HG03469 (cell line): ENCODE measurements at regions not wholly inside any gene's neighbourhood (a gene's known extent, or its start where the extent isn't known, plus 50 kb on each side); places are given as distances from the start of the nearest gene placed in this dataset.

Experiments
- ATAC-seq: cut with Tn5 transposase; IDR thresholded peaks from one replicate; pipeline ENCODE4 v1.9.1; 2021; ENCODE audit warnings: mild to moderate bottlenecking, moderate library complexity, moderate number of reproducible peaks; ENCODE audit not compliant: unreplicated experiment

GRCh38 chr5:124252191-124252638, 494.2 kb downstream of the ZNF608 start:
- ATAC-seq = no peak

GRCh38 chr5:124245276-124245675, 501.2 kb downstream of the ZNF608 start:
- no peak for ATAC-seq

GRCh38 chr5:124240732-124241131, 505.7 kb downstream of the ZNF608 start:
- no peak for ATAC-seq

GRCh38 chr5:124239572-124239971, 506.9 kb downstream of the ZNF608 start:
- no peak for ATAC-seq

- ATAC-seq = no peak
Measured at GRCh38 chr5:124238350-124238749, 508.1 kb downstream of the ZNF608 start.

- no peak for ATAC-seq
Measured at GRCh38 chr5:124237206-124237695, 509.2 kb downstream of the ZNF608 start.

GRCh38 chr5:124236361-124237205, 509.9 kb downstream of the ZNF608 start:
- no peak for ATAC-seq

- no peak for ATAC-seq
Measured at GRCh38 chr5:124235576-124235975, 510.9 kb downstream of the ZNF608 start.

GRCh38 chr5:124234770-124235562, 511.5 kb downstream of the ZNF608 start:
- no peak for ATAC-seq

GRCh38 chr5:124234022-124234769, 512.2 kb downstream of the ZNF608 start:
- ATAC-seq = no peak

- ATAC-seq = no peak
Measured at GRCh38 chr5:124232515-124232914, 513.9 kb downstream of the ZNF608 start.

GRCh38 chr5:124231802-124232201, 514.6 kb downstream of the ZNF608 start:
- ATAC-seq = no peak

- ATAC-seq = no peak
Measured at GRCh38 chr5:124231230-124231629, 515.2 kb downstream of the ZNF608 start.

- no peak for ATAC-seq
Measured at GRCh38 chr5:124230456-124230855, 516.0 kb downstream of the ZNF608 start.

GRCh38 chr5:124229352-124229751, 517.1 kb downstream of the ZNF608 start:
- ATAC-seq = no peak

- no peak for ATAC-seq
Measured at GRCh38 chr5:124227914-124228313, 518.5 kb downstream of the ZNF608 start.

- ATAC-seq = no peak
Measured at GRCh38 chr5:124220418-124220817, 526.0 kb downstream of the ZNF608 start.

- ATAC-seq = no peak
Measured at GRCh38 chr5:124212934-124213333, 533.5 kb downstream of the ZNF608 start.

GRCh38 chr5:124210111-124210910, 536.1 kb downstream of the ZNF608 start:
- peak; percentile 56 for ATAC-seq

GRCh38 chr5:124207118-124207517, 539.3 kb downstream of the ZNF608 start:
- no peak for ATAC-seq
